GM23338 (cell line): ENCODE measurements at regions not wholly inside any gene's neighbourhood (a gene's known extent, or its start where the extent isn't known, plus 50 kb on each side); places are given as distances from the start of the nearest gene placed in this dataset.
A peak's percentile ranks its signal among the peaks of the same experiment; 100 is the strongest.
"Not testable (repeated sequence)": the region's sequence is repeated elsewhere in the genome, so short reads cannot be mapped to it uniquely, and the experiment has no call there.

Experiments
- ATAC-seq: fragments of 200-7000 bp; cut with Tn5 transposase; 3 replicates; pipeline ENCODE4 v1.9.1; 2020
- DNase-seq: peaks from one replicate; pipeline ENCODE4 v3.0.0-alpha.2; 2015; ENCODE audit warnings: low spot score
- H2AFZ ChIP-seq: fragments of 200-600 bp; sonication (generic); 2 replicates; pipeline ENCODE4 v1.8.0; 2016; ENCODE audit warnings: antibody characterized with exemption, mild to moderate bottlenecking, moderate library complexity
- H3F3A ChIP-seq: fragments of 200-600 bp; sonication (generic); replicated peaks from 2 replicates; pipeline ENCODE4 v1.8.0; 2017; ENCODE audit warnings: antibody characterized with exemption, mixed run types, low read depth
- H3K27ac ChIP-seq: fragments of 200-600 bp; sonication (generic); 2 replicates; pipeline ENCODE4 v1.6.1; 2016; ENCODE audit warnings: low read depth
- H3K27me3 ChIP-seq: fragments of 200-600 bp; sonication (generic); 2 replicates; pipeline ENCODE4 v1.8.0; 2016; ENCODE audit warnings: mild to moderate bottlenecking, mixed run types, moderate library complexity; ENCODE audit not compliant: insufficient read depth
- H3K36me3 ChIP-seq: fragments of 200-600 bp; sonication (generic); 2 replicates; pipeline ENCODE4 v1.8.0; 2016; ENCODE audit warnings: mild to moderate bottlenecking; ENCODE audit not compliant: insufficient read depth
- H3K4me1 ChIP-seq: fragments of 200-600 bp; sonication (generic); 2 replicates; pipeline ENCODE4 v1.8.0; 2016; ENCODE audit warnings: mild to moderate bottlenecking, moderate library complexity; ENCODE audit not compliant: insufficient read depth
- H3K4me2 ChIP-seq: fragments of 200-600 bp; sonication (generic); 2 replicates; pipeline ENCODE4 v1.7.1; 2017; ENCODE audit warnings: mixed run types
- H3K4me3 ChIP-seq: fragments of 200-600 bp; sonication (generic); 2 replicates; pipeline ENCODE4 v1.6.1; 2016; ENCODE audit warnings: mixed run types
- H3K79me2 ChIP-seq: fragments of 200-600 bp; sonication (generic); replicated peaks from 2 replicates; pipeline ENCODE4 v1.8.0; 2017; ENCODE audit warnings: mild to moderate bottlenecking; ENCODE audit not compliant: insufficient read depth
- H3K9me2 ChIP-seq: fragments of 200-600 bp; sonication (generic); 2 replicates; pipeline ENCODE4 v1.8.0; 2017; ENCODE audit not compliant: insufficient read depth
- H4K20me1 ChIP-seq: fragments of 200-600 bp; sonication (generic); replicated peaks from 2 replicates; pipeline ENCODE4 v1.8.0; 2017; ENCODE audit warnings: mild to moderate bottlenecking; ENCODE audit not compliant: insufficient read depth
- H3K27ac Mint-ChIP-seq: 2 replicates; pipeline ENCODE4 v1.8.0; 2020; ENCODE audit warnings: inconsistent platforms, mild to moderate bottlenecking, moderate library complexity, mixed read lengths
- H3K27me3 Mint-ChIP-seq: 3 replicates; pipeline ENCODE4 v1.8.0; 2022; ENCODE audit warnings: low read depth, mild to moderate bottlenecking, moderate library complexity, mixed read lengths, inconsistent platforms; ENCODE audit not compliant: insufficient read depth, poor library complexity
- H3K36me3 Mint-ChIP-seq: 3 replicates; pipeline ENCODE4 v1.8.0; 2021; ENCODE audit warnings: low read depth, mild to moderate bottlenecking, inconsistent platforms, moderate library complexity, mixed read lengths
- H3K4me1 Mint-ChIP-seq: 3 replicates; pipeline ENCODE4 v1.8.0; 2020; ENCODE audit warnings: mild to moderate bottlenecking, inconsistent platforms, mixed read lengths
- H3K4me3 Mint-ChIP-seq: 3 replicates; pipeline ENCODE4 v1.8.0; 2021; ENCODE audit warnings: moderate library complexity, mild to moderate bottlenecking, inconsistent platforms, mixed read lengths
- H3K9me3 Mint-ChIP-seq: 3 replicates; pipeline ENCODE4 v1.8.0; 2020; ENCODE audit warnings: moderate library complexity, mild to moderate bottlenecking, inconsistent platforms, mixed read lengths

- H3K27me3 ChIP-seq, H3K79me2 ChIP-seq, H3K4me2 ChIP-seq, H3F3A ChIP-seq, H3K27ac ChIP-seq, H3K4me1 Mint-ChIP-seq, H3K27ac Mint-ChIP-seq, H2AFZ ChIP-seq, H3K36me3 Mint-ChIP-seq, H3K4me1 ChIP-seq, H4K20me1 ChIP-seq, H3K9me2 ChIP-seq, H3K27me3 Mint-ChIP-seq, H3K4me3 ChIP-seq, H3K36me3 ChIP-seq, H3K4me3 Mint-ChIP-seq, H3K9me3 Mint-ChIP-seq, ATAC-seq, DNase-seq: not testable (repeated sequence)
Observed at GRCh38 chr9:39775570-39775969, 420.1 kb downstream of the SPATA31A1 start.

GRCh38 chr9:39791356-39791755 lies 435.9 kb downstream of the SPATA31A1 start:
- not testable (repeated sequence) for H4K20me1 ChIP-seq, H3K27me3 Mint-ChIP-seq, H3K36me3 Mint-ChIP-seq, H3F3A ChIP-seq, H3K36me3 ChIP-seq, DNase-seq, H3K9me2 ChIP-seq, H3K79me2 ChIP-seq, H3K27ac ChIP-seq, H3K27ac Mint-ChIP-seq, H3K4me3 Mint-ChIP-seq, H3K4me1 Mint-ChIP-seq, H3K4me1 ChIP-seq, H2AFZ ChIP-seq, H3K9me3 Mint-ChIP-seq
- Histone ChIP-seq H3K4me3 (peak overlapping the region; percentile 49), H3K27me3 (peaks cover 11% of the 10 kb centered on the region), H3K4me2 (peak overlapping the region; percentile 82)
- peak; percentile 100 for ATAC-seq

GRCh38 chr9:39797935-39798334 lies 442.5 kb downstream of the SPATA31A1 start:
- H2AFZ ChIP-seq, H3K36me3 Mint-ChIP-seq, H4K20me1 ChIP-seq, H3K9me2 ChIP-seq, H3K4me3 ChIP-seq, H3K9me3 Mint-ChIP-seq, H3K27ac ChIP-seq, H3K79me2 ChIP-seq, H3K4me2 ChIP-seq, DNase-seq, ATAC-seq, H3K4me3 Mint-ChIP-seq, H3K4me1 ChIP-seq, H3K4me1 Mint-ChIP-seq, H3F3A ChIP-seq, H3K27me3 ChIP-seq, H3K27me3 Mint-ChIP-seq, H3K36me3 ChIP-seq, H3K27ac Mint-ChIP-seq: not testable (repeated sequence)

GRCh38 chr9:39799252-39799651 lies 443.8 kb downstream of the SPATA31A1 start:
- H3K27ac ChIP-seq, H3K27me3 ChIP-seq, H3K27ac Mint-ChIP-seq, H4K20me1 ChIP-seq, H3K9me3 Mint-ChIP-seq, H3K4me1 Mint-ChIP-seq, H3K27me3 Mint-ChIP-seq, H3K36me3 ChIP-seq, H3K9me2 ChIP-seq, H3K4me3 Mint-ChIP-seq, H3F3A ChIP-seq, H3K4me3 ChIP-seq, H3K4me2 ChIP-seq, DNase-seq, ATAC-seq, H3K36me3 Mint-ChIP-seq, H3K4me1 ChIP-seq, H2AFZ ChIP-seq, H3K79me2 ChIP-seq: not testable (repeated sequence)

GRCh38 chr9:39802561-39802960 lies 447.1 kb downstream of the SPATA31A1 start:
- H3K36me3 ChIP-seq, H3K9me2 ChIP-seq, H2AFZ ChIP-seq, H3K4me2 ChIP-seq, ATAC-seq, H3K79me2 ChIP-seq, H3K36me3 Mint-ChIP-seq, H3K4me1 ChIP-seq, H3F3A ChIP-seq, H3K27ac Mint-ChIP-seq, H3K27me3 ChIP-seq, H4K20me1 ChIP-seq, H3K4me1 Mint-ChIP-seq, DNase-seq, H3K27me3 Mint-ChIP-seq, H3K4me3 Mint-ChIP-seq, H3K4me3 ChIP-seq, H3K27ac ChIP-seq, H3K9me3 Mint-ChIP-seq: not testable (repeated sequence)
